IMR-90 (cell line): ENCODE measurements at regions not wholly inside any gene's neighbourhood (a gene's known extent, or its start where the extent isn't known, plus 50 kb on each side); places are given as distances from the start of the nearest gene placed in this dataset.
"Not testable (repeated sequence)": the region's sequence is repeated elsewhere in the genome, so short reads cannot be mapped to it uniquely, and the experiment has no call there.

Experiments used
- ATAC-seq: fragments of 200-7000 bp; cut with Tn5 transposase; 2 replicates; pipeline ENCODE4 v1.9.1; 2020; ENCODE audit warnings: low read depth, mild to moderate bottlenecking, moderate library complexity
- BruUV-seq: library from RNA; stranded (reverse); fragments of 400-500 nt; replicated peaks from 2 replicates; lab custom pipeline; 2021; lab: Mats Ljungman, UMichigan
- CTCF ChIA-PET: fragments of 300-600 bp; formaldehyde crosslinking; extraction: SDS; loops from one replicate; lab custom pipeline; 2021; ENCODE audit warnings: antibody characterized with exemption; lab: Yijun Ruan, JAX
- POLR2A ChIA-PET: fragments of 300-600 bp; sonication (Branson Sonifier 250); formaldehyde crosslinking; loops from one replicate; lab custom pipeline; 2022; ENCODE audit warnings: antibody characterized with exemption; ENCODE audit not compliant: unreplicated experiment; lab: Charles Lee
- DNase-seq: peaks from one replicate; pipeline ENCODE4 v3.0.0; 2013
- H2AFZ ChIP-seq: replicated peaks from 2 replicates; pipeline ENCODE3; 2013; ENCODE audit warnings: low read length, mild to moderate bottlenecking; ENCODE audit not compliant: poor library complexity
- H2AK5ac ChIP-seq: 2 replicates; pipeline ENCODE4 v1.6.1; 2013; ENCODE audit warnings: low read depth, low read length, inconsistent platforms
- H2AK9ac ChIP-seq: replicated peaks from 2 replicates; pipeline ENCODE3; 2013; ENCODE audit warnings: mild to moderate bottlenecking, low read depth, low read length, moderate library complexity; ENCODE audit not compliant: poor library complexity
- H2BK120ac ChIP-seq: 2 replicates; pipeline ENCODE4 v1.6.1; 2013; ENCODE audit warnings: low read depth, low read length, inconsistent platforms
- H2BK15ac ChIP-seq: 3 replicates; pipeline ENCODE4 v1.6.1; 2013; ENCODE audit warnings: low read depth, low read length, inconsistent platforms
- H2BK20ac ChIP-seq: 2 replicates; pipeline ENCODE4 v1.6.1; 2013; ENCODE audit warnings: low read depth, mild to moderate bottlenecking, inconsistent platforms, low read length, moderate library complexity
- H2BK5ac ChIP-seq: 2 replicates; pipeline ENCODE4 v1.6.1; 2013; ENCODE audit warnings: mild to moderate bottlenecking, low read depth, low read length, inconsistent platforms; ENCODE audit not compliant: poor library complexity, severe bottlenecking
- H3K14ac ChIP-seq: replicated peaks from 2 replicates; pipeline ENCODE4 v1.6.1; 2013; ENCODE audit warnings: low read depth, low read length, inconsistent platforms
- H3K18ac ChIP-seq: 2 replicates; pipeline ENCODE4 v1.6.1; 2013; ENCODE audit warnings: low read depth, low read length, control low read depth
- H3K23ac ChIP-seq: 2 replicates; pipeline ENCODE4 v1.6.1; 2013; ENCODE audit warnings: low read depth, low read length, inconsistent platforms
- H3K27ac ChIP-seq: 2 replicates; pipeline ENCODE4 v1.5.1; 2013; ENCODE audit warnings: mild to moderate bottlenecking, control low read depth, low read length; ENCODE audit not compliant: insufficient read depth
- H3K27me3 ChIP-seq: 2 replicates; pipeline ENCODE4 v1.6.1; 2013; ENCODE audit warnings: low read length; ENCODE audit not compliant: control insufficient read depth, insufficient read depth
- H3K36me3 ChIP-seq: 2 replicates; pipeline ENCODE4 v1.6.1; 2013; ENCODE audit warnings: low read length, mixed read lengths; ENCODE audit not compliant: control insufficient read depth, insufficient read depth
- H3K4ac ChIP-seq: 2 replicates; pipeline ENCODE4 v1.6.1; 2013; ENCODE audit warnings: low read depth, low read length, inconsistent platforms
- H3K4me1 ChIP-seq: 2 replicates; pipeline ENCODE4 v1.6.1; 2013; ENCODE audit warnings: low read length, mixed read lengths; ENCODE audit not compliant: control insufficient read depth, insufficient read depth
- H3K4me2 ChIP-seq: 2 replicates; pipeline ENCODE4 v1.6.1; 2013; ENCODE audit warnings: low read depth, mild to moderate bottlenecking, control low read depth, low read length, moderate library complexity
- H3K4me3 ChIP-seq: 2 replicates; pipeline ENCODE4 v1.5.1; 2013; ENCODE audit warnings: low read depth, mild to moderate bottlenecking, control low read depth, low read length, moderate library complexity; ENCODE audit not compliant: insufficient read depth
- H3K56ac ChIP-seq: 2 replicates; pipeline ENCODE4 v1.6.1; 2013; ENCODE audit warnings: low read length, inconsistent platforms; ENCODE audit not compliant: insufficient read depth; ENCODE audit errors: extremely low read depth
- H3K79me1 ChIP-seq, 2 experiments: 2 replicates each; pipeline ENCODE4 v1.6.1; 2013; ENCODE audit warnings: low read length in 2 of 2, inconsistent platforms in 1 of 2, low read depth in 1 of 2
- H3K9ac ChIP-seq: 2 replicates; pipeline ENCODE4 v1.6.1; 2013; ENCODE audit warnings: low read depth, low read length, control low read depth
- H3K9me1 ChIP-seq: 2 replicates; pipeline ENCODE4 v1.6.1; 2013; ENCODE audit warnings: low read length, inconsistent platforms; ENCODE audit not compliant: insufficient read depth
- H3K9me3 ChIP-seq: 2 replicates; pipeline ENCODE4 v1.6.1; 2013; ENCODE audit warnings: low read length; ENCODE audit not compliant: control insufficient read depth, insufficient read depth
- H4K20me1 ChIP-seq: 2 replicates; pipeline ENCODE4 v1.6.1; 2013; ENCODE audit warnings: low read length, inconsistent platforms; ENCODE audit not compliant: insufficient read depth
- H4K5ac ChIP-seq: 2 replicates; pipeline ENCODE4 v1.6.1; 2013; ENCODE audit warnings: mild to moderate bottlenecking, low read depth, low read length, control low read depth
- H4K8ac ChIP-seq, 2 experiments: 2 replicates each; pipeline ENCODE4 v1.6.1; 2013; ENCODE audit warnings: low read depth in 2 of 2, low read length in 2 of 2, control low read depth in 1 of 2, inconsistent platforms in 1 of 2
- H4K91ac ChIP-seq: 2 replicates; pipeline ENCODE4 v1.6.1; 2013; ENCODE audit warnings: low read depth, low read length, inconsistent platforms; ENCODE audit not compliant: insufficient read depth
- WGBS, 2 experiments: methylation state at CpG; one replicate each; pipeline versions ENCODE4 v1.1.5 to v1.1.7; 2013; ENCODE audit warnings: missing lambda C conversion rate in 2 of 2; ENCODE audit not compliant: insufficient read length in 1 of 2; ENCODE audit errors: extremely low coverage in 2 of 2; 5-methylcytosine and 5-hydroxymethylcytosine counted together
- dilution Hi-C: fragments of 300-500 bp; cut with HindIII; formaldehyde crosslinking; loops from one replicate; pipeline ENCODE4 v1.14.3; 2018; ENCODE audit warnings: low sequenced_read_pairs; ENCODE audit not compliant: unreplicated experiment
- in situ Hi-C: fragments of 300-500 bp; cut with MboI; formaldehyde crosslinking; loops from 3 replicates; pipeline ENCODE4 v1.14.3; 2019; ENCODE audit warnings: low sequenced_read_pairs, inconsistent platforms, mixed read lengths
- intact Hi-C: fragments of 100-400 bp; cut with micrococcal nuclease; formaldehyde crosslinking; loops from 2 replicates; pipeline ENCODE4 v1.10.0; 2022

GRCh38 chr7:128561116-128561722, 84.7 kb downstream of the METTL2B start:
- H3K36me3 ChIP-seq, H3K4me1 ChIP-seq, H2AK5ac ChIP-seq, in situ Hi-C loops, H4K8ac ChIP-seq, H2BK20ac ChIP-seq, H3K14ac ChIP-seq, BruUV-seq, POLR2A ChIA-PET, H4K5ac ChIP-seq, H2AK9ac ChIP-seq, H3K27ac ChIP-seq, H2BK15ac ChIP-seq, H3K9me3 ChIP-seq, dilution Hi-C loops, H2BK5ac ChIP-seq, H3K4me2 ChIP-seq, H2AFZ ChIP-seq, H3K56ac ChIP-seq, H3K18ac ChIP-seq, DNase-seq, intact Hi-C loops, H3K27me3 ChIP-seq, H3K9me1 ChIP-seq, CTCF ChIA-PET, H3K23ac ChIP-seq, ATAC-seq, H3K9ac ChIP-seq, H4K91ac ChIP-seq, H2BK120ac ChIP-seq, H3K4me3 ChIP-seq, H3K4ac ChIP-seq: not testable (repeated sequence)
- 100% methylated on average over 1 of the region's 4 CpGs; no CpG with 5 or more reads in 1 of the 2 experiments for WGBS, 2 experiments
- Histone ChIP-seq H4K20me1 (peaks cover 38% of the 10 kb centered on the region), H3K79me1 (peaks cover 3 to 21% of the 10 kb centered on the region in 2 experiments; a peak in 3 of 4 replicates)

GRCh38 chr7:128562795-128563194, 86.2 kb downstream of the METTL2B start:
- CTCF ChIA-PET, H3K9me1 ChIP-seq, intact Hi-C loops, H3K9me3 ChIP-seq, H4K91ac ChIP-seq, H4K5ac ChIP-seq, dilution Hi-C loops, H3K9ac ChIP-seq, H2BK15ac ChIP-seq, H4K8ac ChIP-seq, H3K36me3 ChIP-seq, H2BK120ac ChIP-seq, H2AK9ac ChIP-seq, DNase-seq, H3K27me3 ChIP-seq, H3K23ac ChIP-seq, BruUV-seq, H2AK5ac ChIP-seq, POLR2A ChIA-PET, H3K18ac ChIP-seq, in situ Hi-C loops, H3K27ac ChIP-seq, H2BK5ac ChIP-seq, H3K56ac ChIP-seq, H3K4me2 ChIP-seq, H3K4me3 ChIP-seq, ATAC-seq, H2AFZ ChIP-seq, H3K14ac ChIP-seq, H3K4ac ChIP-seq, H3K4me1 ChIP-seq, H2BK20ac ChIP-seq: not testable (repeated sequence)
- Histone ChIP-seq H3K79me1 (peaks cover 3 to 22% of the 10 kb centered on the region in 2 experiments; a peak in 3 of 4 replicates), H4K20me1 (peaks cover 44% of the 10 kb centered on the region)
- WGBS, 2 experiments = no CpG with 5 or more reads among the region's 5 CpGs
